ENCODE measurements at regions not wholly inside any gene's neighbourhood (a gene's known extent, or its start where the extent isn't known, plus 50 kb on each side); places are given as distances from the start of the nearest gene placed in this dataset.

DNA sequence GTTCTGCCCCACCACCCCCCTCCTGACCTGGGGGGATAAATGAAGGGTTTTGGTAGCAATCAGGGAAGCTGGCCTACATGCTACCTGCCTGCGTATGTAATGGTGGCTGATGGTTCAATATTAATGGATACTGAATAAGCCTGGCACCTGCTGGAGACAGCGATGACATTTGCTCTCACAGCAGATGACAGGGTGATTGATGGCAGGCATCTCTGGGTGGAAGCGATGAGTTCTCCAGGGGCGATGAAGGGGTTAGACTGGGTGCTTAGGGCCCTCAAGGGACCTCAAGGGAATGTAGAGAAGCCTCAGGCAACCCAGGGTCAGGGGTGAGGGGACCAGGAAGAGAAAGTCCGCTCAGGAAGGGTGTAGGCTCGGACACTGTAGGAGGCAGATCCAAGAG, 107.7 kb upstream of the MLN start:
- no peak overlapping the region for H3K14ac ChIP-seq (ENCODE audit: insufficient read depth, low read length)
- H2AFZ ChIP-seq (ENCODE audit: low read length), result no peak overlapping the region
- H3K23me2 ChIP-seq (ENCODE audit: insufficient read length, low read depth, low read length, poor library complexity, severe bottlenecking), result no peaks in the 10 kb centered on the region
- no peaks in the 10 kb centered on the region for H3K27me3 ChIP-seq (ENCODE audit: insufficient read depth, low read length)
- H3K4ac ChIP-seq (ENCODE audit: low read depth, low read length), result no peak overlapping the region
- H4K8ac ChIP-seq (replicated peaks; ENCODE audit: insufficient read length, low read depth, low read length), result no peak overlapping the region
- TF ChIP-seq, protein P1, sequence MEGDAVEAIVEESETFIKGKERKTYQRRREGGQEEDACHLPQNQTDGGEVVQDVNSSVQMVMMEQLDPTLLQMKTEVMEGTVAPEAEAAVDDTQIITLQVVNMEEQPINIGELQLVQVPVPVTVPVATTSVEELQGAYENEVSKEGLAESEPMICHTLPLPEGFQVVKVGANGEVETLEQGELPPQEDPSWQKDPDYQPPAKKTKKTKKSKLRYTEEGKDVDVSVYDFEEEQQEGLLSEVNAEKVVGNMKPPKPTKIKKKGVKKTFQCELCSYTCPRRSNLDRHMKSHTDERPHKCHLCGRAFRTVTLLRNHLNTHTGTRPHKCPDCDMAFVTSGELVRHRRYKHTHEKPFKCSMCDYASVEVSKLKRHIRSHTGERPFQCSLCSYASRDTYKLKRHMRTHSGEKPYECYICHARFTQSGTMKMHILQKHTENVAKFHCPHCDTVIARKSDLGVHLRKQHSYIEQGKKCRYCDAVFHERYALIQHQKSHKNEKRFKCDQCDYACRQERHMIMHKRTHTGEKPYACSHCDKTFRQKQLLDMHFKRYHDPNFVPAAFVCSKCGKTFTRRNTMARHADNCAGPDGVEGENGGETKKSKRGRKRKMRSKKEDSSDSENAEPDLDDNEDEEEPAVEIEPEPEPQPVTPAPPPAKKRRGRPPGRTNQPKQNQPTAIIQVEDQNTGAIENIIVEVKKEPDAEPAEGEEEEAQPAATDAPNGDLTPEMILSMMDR (conservative IDR thresholded peaks at IDR 0.05), result no peak
- no peak overlapping the region for H2BK15ac ChIP-seq (ENCODE audit: low read depth, low read length)
- no peak overlapping the region for H4K91ac ChIP-seq (ENCODE audit: insufficient read length, low read depth, low read length)
- no peak for DNase-seq
- peaks cover 12 to 17% of the 10 kb centered on the region in 2 experiments for H3K4me1 Mint-ChIP-seq
- H3K4me2 ChIP-seq (ENCODE audit: insufficient read depth, insufficient read length, low read length), result no peak overlapping the region
- H3K9ac ChIP-seq (ENCODE audit: extremely low read depth, insufficient read length, low read length), result no peak overlapping the region
- H3K27me3 Mint-ChIP-seq (ENCODE audit: low read depth), result peaks cover 41% of the 10 kb centered on the region
- H2BK5ac ChIP-seq (ENCODE audit: insufficient read length, low read length), result no peak overlapping the region
- no peak overlapping the region for H2BK12ac ChIP-seq (ENCODE audit: insufficient read length, low read depth, low read length)
- H3K9me3 Mint-ChIP-seq, result no peaks in the 10 kb centered on the region
- no peak overlapping the region for H3K4me3 Mint-ChIP-seq
- no peaks in the 10 kb centered on the region for H3K4me1 ChIP-seq (ENCODE audit: insufficient read depth, low read length)
- no CpG with 5 or more reads among the region's 6 CpGs for WGBS (ENCODE audit: extremely low coverage, insufficient read length, low lambda C conversion rate)
- H3K36me3 Mint-ChIP-seq (ENCODE audit: insufficient read depth in 1 of 3, low read depth in 3 of 3), result no peaks in the 10 kb centered on the region; a peak in 1 of 7 replicates
- no peak overlapping the region for H3K18ac ChIP-seq (ENCODE audit: insufficient read length, low read depth, low read length)
- no peak overlapping the region for H3T11ph ChIP-seq (ENCODE audit: low read length)
- H4K5ac ChIP-seq (ENCODE audit: insufficient read length, low read depth, low read length), result no peak overlapping the region
- H4K20me1 ChIP-seq (ENCODE audit: control insufficient read depth, insufficient read depth, insufficient read length), result no peaks in the 10 kb centered on the region
- no peak overlapping the region for H3K23ac ChIP-seq (ENCODE audit: insufficient read length, low read depth, low read length)
- no peaks in the 10 kb centered on the region for H3K79me2 ChIP-seq (ENCODE audit: insufficient read depth, low read length)
- H3K27ac Mint-ChIP-seq, result no peak overlapping the region; a peak in 1 of 7 replicates
- H3K9me3 ChIP-seq (ENCODE audit: control insufficient read depth, low read depth, low read length), result no peaks in the 10 kb centered on the region
- no peak overlapping the region for H2BK20ac ChIP-seq (ENCODE audit: low read depth, low read length, poor library complexity, severe bottlenecking)
- H3K27ac ChIP-seq (ENCODE audit: insufficient read length, low read depth, low read length), result no peak overlapping the region
- no peak overlapping the region for H3K56ac ChIP-seq (ENCODE audit: insufficient read length, low read depth, low read length)
- no peak overlapping the region for H2BK120ac ChIP-seq (ENCODE audit: low read depth, low read length, poor library complexity, severe bottlenecking)
- H3K79me1 ChIP-seq (ENCODE audit: insufficient read depth, low read depth, low read length, poor library complexity, severe bottlenecking), result no peaks in the 10 kb centered on the region
- H2AK5ac ChIP-seq (ENCODE audit: insufficient read length, low read length), result no peak overlapping the region

Measured in H9 (cell line).